CD4-positive, alpha-beta T cell treated with Interleukin-17A for 1 hour (primary cell): ENCODE measurements at regions not wholly inside any gene's neighbourhood (a gene's known extent, or its start where the extent isn't known, plus 50 kb on each side); places are given as distances from the start of the nearest gene placed in this dataset.

Source experiments
- DNase-seq: peaks from one replicate; pipeline ENCODE4 v3.0.0-alpha.2; 2020

DNA sequence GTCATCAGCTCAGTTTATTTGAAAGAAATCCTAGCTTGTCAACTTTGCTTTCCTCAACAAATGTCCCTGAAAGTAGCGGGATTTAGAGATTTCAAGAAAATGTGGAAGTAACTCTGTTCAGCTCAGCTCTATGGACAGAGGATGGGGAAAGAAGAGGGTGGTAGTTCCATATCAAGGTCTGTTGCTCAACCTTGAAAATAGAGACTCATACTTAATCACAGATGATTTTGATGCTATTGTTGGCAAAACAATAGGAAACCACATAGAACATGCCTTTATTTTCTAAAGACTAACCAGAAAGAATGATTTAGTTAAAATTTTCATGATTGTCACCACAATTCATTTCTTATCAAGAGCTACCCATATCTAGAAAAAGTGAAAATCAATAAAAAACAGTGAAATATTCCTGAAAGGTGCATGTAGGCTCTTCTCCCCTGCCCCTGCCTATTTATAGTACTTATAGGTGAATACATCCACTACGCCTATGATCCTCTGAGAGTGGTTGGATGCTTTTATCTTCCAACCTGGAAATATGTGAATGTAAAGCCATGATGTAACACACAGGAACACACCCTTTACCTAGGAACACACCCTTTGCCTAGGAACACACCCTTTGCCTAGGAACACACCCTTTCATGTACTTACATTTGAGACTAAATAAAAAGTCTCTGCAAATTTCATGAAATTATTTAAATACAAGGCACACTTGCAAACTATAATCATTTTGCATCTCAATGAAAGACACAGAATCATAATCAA, 65.8 kb downstream of the ETAA1 start:
- DNase-seq: no peak

DNA sequence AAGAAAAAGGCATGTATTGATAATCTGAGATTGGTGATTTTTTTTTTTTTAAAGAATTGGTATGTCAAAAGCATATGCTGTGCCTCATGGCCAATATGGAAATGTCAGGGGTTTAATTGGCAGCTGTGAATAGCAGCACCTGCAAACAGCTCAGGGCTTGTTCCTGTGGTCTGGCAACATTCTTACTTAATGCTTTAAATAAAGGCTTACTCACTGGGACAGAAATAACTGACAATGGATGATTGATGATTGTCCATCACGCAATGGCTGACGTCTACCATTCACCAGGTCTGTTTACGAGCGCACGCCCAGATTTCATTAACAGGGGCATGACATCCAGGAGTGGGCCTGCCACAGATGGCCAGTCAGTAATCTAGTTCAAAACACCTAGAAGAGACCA, 66.7 kb downstream of the ETAA1 start:
- no peak for DNase-seq

DNA sequence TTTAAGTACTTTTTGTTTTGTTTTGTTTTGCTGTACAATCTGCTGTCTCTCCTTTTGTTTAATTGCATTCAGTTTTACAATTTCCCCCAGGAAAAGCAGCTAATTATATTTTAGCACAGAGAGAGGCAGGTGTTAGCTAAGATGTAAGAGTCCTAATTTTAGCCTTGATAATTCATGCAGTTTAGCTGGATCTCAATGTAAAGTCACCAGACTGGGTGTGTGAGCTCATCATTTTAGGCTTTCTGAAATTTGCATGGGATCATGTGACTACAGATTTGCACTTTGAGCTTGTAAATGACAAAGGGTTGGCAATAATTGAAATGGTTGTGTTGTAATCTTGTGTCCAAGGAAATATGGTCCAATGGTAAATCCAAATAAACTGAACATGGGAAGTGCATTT, 68.5 kb downstream of the ETAA1 start:
- DNase-seq: no peak

DNA sequence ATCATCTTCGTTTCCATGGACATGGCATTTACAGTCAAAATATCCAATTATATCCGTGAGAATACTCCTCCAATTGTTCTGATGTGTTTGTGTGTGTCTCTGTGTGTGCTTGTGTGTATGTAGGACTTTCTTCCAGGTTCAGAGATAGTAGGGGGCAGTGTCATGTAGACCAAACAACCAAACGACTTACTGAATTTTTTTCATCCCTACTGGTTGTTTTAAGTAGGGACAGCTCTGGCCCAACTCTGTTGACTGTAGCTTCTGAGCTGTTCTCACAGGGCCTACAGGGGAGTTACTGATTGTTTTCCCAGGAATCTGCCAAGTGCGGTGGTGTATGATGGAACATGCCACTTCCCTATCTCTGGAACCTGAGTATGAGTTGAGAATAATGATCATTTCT, 69.6 kb downstream of the ETAA1 start:
- no peak for DNase-seq

DNA sequence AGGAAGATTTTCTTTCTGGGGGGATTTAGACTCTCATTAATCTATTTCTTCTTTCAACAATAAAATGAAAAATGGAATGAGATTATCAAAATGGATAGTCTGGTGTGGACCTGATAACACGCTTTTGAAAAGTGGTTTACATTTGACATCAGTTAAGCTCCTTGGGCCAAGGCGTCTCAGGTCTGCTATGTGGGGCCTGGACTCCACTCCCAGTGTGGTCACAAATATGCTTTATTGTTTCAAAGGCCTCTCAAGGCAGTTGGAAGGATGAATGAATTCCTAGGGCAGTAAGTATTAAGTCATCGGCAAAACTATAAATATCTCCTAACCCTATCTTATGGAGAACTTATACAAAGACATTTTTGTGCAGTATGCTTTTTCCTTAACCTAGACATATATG, 74.5 kb downstream of the ETAA1 start:
- DNase-seq: no peak

DNA sequence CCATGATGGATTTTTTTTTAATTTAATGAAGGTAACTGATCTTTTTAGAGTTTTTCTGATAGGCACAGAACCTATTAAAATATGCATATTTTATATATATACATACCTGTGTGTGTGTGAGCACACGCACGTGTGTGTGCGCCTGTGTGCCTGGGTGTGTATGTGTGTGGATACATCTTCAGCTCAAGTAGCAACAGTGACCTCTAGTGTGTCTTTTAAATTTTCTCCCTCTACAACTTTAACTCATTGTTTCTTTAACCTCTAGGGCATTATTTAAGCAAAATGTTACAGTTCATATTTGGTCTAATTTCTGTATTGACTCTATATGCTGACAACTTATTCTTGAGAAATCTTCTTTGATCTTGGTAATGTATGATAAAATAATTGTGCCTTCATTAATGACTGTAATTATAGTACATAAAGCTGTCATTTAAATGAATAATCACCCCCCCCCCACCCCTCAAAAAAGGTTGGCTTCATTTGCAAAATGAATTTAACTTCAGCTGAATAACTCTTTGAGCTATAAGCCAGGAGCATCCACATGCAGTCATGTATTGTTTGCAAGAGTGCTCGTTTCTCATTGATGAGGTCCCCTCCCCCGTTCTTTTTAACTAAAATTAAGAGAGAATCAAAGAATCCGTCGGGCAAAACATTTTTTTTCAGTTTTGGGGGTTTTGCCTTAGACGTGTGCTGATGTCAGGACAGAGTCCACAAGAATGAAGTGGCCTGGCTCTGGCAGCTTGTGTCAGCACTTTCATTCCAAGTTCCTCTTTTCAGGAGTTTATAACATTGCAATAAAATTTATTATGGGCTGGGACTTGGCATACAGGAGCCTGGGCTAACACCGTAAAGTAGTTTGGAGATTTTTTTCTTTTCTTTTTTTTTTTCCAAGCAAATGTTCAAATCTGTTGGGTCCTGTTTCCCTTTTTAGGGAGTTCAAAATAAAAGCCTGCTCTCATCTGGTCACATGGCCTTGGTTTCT, 80.0 kb downstream of the ETAA1 start:
- no peak for DNase-seq

DNA sequence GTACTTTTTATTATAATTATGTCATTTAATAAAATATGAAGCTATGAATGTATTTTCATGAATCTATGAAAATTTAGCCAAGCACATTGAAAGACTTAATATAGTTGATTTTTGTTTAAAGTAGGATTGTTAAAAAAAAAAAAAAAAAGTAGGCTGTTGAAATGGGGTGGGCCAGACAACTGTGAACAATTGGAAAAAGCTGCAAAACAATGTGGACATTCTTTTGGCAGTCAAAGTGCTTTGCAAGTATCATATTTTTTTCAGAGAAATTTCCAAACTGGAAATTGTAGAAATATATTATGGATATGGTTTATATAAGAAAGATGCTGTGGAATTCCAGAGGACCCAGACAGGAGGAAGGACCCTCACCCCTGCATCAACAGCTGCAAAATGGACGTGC, 82.1 kb downstream of the ETAA1 start:
- DNase-seq: no peak

DNA sequence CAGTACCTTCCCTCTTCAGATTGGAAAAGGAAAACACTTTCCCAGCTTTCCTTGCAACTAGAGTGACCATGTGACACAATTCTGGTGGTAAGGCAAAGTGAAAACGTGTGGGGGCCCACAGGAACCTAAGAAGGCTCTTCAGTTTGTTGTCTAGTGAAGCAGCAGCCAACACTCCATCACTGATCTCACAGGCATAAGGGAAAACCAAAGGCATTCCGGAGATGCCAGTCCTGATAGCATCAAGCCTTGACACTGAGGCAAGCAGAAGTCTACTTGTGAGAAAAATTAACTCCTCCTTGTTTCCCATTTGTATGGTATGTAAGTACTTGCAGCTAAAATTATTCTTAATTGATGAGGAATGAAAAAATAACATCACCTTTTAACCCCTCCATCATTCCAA, 88.3 kb downstream of the ETAA1 start:
- no peak for DNase-seq

DNA sequence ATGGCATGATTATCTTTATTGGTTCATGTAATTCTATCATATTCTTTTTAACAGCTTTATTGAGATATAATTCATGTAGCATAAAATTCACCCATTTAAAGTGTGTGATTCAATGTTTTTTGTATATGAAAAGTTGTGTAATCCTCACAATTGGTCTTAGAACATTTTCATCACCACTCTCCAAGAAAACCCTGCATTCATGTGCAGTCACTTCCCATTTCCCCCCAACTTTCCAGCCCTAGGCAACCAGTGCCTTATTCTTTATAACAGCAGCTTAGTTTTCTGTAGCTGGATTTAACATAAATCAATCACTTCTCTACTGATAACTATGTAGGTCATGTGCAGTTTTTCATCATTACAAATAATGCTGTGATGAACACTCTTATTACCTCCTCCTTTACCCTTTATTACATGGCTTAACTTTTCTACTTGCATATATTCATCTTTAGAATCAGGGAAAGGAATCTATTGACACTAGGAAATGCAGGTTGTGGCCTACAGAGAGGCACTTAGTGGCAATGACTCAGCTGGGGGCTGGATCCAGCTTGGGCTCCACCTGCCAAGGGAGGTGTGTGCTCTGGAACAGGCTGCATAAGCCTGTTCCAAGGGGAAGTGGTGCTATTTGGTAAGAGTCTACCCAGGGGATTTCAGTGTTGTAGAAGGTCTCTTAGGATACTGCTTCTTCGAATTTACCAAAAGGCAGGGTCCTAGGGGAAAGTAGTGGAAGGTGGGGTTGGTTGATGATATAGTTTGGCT, 89.1 kb downstream of the ETAA1 start:
- no peak for DNase-seq

DNA sequence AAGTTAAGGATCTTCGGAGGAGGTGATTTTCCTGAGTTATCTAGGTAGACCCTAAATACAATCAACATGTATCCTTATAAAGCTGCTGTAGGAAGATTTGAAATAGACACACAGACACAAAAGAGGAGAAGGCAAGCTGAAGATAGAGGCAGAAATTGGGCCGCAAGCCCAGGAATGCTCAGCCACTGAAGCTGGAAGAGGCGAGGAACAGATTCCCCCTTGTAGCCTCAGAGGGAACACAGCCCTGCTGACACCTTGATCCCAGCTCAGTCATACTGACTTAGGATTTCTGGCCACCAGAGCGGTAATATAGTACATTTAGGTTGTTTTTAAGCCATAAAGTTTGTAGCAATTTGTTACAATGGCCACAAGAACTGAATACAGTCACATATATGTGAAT, 90.9 kb downstream of the ETAA1 start:
- DNase-seq: no peak

DNA sequence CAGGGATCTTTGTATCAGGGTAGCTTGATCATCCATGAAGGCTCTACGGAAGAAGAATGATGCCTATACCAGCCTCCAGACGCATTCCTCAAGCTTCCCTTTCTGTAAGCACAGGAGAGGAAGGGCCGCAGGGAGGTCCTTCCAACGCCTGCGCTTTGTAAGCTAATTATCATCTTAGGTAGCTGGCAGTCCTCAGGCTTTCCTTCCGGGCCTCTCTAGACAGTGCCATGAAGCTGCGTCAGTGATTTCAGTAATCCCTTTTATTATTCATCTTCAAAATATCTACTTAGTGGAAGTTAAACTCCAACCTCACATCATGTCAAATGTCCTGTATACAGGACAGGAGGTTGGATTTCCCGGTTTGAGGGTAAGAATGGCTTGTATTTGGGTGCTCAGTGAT, 92.3 kb downstream of the ETAA1 start:
- no peak for DNase-seq

DNA sequence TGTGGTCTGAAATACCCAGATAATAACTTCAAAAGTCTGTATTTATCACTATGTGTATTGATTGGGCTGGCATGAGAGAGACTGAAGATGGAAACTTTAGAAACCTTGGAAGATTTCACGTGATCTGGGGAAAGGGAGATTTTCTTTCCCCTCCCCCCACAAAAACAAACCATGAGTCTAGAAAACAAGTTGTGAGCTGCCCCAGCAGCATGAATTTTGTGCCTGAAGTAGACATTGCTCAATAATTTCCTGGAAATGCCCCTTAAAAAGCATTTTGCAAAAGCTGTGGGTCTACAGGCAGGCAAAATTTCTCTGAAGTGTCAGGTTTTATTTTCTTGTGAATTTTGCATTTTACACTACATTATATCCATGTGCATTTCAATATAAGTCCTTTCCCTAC, 101.8 kb downstream of the ETAA1 start:
- no peak for DNase-seq

DNA sequence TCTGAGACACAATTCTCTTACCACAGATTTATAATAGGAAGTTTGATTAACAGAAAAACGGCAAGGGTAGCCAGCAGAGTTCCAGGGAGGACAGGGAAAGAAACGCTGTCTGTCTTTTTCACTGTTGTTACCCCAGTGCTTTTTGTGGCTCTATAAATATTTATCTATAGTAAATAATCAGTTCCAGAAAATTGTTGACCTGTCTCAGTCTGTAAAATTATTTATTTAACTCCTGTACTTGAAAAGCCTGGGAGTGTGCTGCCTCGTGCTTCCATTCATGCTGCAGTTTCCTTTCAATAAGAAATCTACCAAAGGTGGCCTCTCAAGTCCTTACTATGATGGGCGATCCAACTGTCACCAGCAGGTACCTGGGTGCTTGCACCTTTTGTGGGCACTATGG, 102.9 kb downstream of the ETAA1 start:
- no peak for DNase-seq

DNA sequence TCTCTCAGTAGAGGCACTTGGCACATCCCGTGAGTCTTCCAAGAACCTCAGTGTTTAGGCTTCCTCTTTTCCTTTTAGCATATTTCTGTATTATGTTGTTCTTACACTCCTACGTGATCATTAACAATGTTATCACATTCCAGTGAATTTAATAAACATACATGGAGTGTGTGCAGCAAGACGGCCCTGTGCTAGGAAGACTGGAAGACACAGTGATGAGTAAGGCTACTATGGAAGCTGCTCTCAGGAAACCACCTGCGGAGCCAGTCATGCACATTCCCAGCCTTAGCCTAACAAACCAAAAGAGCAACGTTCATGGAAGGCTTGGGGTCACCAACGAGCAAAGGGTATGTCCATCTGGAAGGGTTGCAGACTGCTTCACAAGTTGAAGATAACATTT, 103.4 kb downstream of the ETAA1 start:
- DNase-seq: no peak

DNA sequence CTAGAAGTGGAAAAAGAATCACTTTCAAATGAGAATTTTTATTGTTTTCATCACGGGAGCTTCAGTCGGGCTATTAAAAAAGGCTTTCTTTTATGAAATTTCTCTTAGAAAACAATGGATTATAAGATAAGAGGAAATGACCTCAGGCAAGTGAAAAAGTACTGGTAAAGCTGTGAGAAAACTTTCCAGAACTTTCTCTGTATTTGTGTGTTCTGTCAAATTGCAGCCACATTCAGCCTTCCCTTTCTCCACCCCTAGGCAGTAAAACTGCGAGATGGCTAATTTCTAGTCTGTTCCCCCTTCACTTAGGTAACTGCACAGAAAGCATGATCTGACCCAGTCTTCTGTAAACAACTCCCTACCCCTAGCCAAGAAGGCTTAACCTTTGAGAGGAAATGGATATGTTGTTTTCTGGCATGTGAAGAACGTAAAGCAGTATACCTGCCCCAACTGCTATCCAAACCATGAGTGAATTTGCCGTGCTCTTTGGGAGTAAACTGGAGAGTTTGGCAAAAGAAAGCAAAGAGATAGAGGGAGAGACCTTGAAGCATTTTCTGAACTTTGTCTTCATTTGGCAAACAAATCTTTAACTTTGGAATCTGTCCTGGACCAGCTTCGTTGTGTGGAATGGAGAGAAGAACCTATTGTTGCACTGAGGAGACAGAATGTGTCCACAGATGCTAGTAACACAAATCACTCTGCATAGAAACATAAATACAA, 105.4 kb downstream of the ETAA1 start:
- DNase-seq: no peak

DNA sequence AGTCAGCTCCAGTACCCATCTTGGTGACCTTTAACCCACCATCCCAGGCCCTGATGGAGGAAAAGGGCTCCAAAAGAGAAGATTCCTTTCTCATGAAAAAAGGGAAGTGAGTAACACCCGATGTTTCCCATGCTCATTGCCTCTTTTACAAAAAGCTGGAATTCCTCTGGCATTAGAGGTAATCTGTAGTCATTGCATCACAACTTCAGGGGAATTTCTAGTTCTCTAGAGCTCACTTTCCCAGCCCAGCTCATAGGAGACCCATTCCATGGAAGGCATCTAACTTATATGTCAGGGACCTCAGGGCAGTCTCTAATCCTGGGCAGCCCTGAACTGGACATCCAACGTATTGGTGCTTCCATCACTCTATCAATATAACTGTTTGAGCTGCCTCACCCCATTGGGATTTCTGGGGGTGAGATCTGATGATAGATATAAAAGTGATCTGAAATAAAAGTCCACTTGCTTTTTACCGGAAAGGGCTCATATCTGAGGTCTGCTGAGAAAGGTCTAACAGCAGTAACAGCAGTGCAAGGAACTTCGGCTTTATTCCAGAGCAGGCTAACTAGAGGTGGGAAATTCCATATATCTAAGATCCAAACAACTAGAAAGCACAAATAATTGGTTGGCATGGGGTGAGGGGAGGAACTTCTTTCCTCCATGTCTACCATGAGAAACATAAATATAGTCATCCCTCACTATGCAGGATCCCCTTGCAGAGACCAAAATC, 106.1 kb downstream of the ETAA1 start:
- no peak for DNase-seq

DNA sequence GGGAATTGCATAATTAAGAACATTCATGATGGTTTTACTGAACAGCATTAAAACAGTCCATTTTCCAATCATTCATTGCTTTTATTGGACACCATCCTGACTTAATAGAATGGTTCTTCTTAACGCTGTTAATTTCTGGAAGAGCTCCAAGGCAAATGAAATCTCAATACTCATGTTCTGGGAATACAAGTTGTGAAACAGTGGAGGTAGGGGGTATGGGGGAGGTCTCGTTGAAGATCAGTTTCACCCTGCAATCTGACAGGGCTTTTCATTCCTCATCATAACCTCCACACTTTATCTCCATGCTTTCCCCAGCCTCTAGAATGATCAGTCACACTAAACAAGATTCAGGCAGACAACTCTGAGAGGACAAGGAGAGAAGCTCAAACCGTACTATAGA, 113.6 kb downstream of the ETAA1 start:
- no peak for DNase-seq

DNA sequence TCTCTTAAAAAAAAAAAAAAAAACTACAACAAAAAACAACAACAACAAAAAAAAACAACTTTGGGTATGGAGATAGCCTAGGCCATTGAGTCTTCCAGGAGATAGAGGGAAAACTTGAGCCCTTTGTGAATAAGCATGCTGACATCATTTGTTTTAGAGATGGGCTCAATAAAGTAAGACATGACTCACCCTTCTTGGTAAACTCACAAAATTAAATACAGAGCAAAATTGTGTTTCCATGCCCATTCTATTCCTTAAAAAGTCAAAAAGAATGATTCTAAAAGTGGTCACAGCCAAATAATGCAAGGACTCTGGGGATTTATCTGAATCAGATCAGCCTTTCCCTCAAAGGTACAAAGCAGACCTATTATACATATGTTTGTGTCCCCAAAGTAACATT, 117.4 kb downstream of the ETAA1 start:
- no peak for DNase-seq

DNA sequence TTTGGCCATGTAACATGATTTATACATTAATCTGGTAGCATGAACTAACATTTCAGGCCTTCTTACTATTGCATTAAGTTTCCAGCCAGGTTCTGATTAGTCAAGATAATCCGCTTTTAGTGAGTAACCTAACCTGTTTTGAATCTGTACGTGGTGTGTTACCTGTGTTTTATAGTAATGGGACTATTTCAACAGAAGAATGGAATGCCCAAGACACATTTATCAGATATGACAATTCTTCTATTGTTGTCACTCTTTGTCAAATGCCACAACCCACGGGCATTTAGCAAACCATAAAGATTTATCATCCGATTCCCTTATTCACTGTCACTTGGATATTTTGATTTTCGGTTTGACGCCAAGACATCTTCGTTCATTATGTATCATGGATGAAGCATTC, 117.9 kb downstream of the ETAA1 start:
- no peak for DNase-seq

DNA sequence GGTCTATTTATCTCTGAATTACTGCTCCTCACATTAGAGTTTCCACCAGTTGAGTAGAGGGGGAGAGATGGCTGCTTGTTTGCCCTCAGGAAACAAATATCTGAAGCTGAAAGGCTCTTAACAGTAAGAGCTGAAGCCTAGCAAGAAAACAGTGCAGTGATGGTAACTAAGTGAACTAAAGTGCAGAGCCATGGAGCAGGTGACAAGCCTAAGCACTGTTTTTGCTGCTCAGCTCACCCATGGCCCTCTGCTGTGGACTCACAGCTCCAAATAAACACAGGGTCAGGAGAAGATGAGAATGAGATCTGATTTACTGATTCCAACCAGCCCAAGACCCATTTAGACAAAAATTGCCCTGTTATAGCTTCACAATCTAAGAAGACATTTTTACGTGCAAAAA, 118.4 kb downstream of the ETAA1 start:
- no peak for DNase-seq

DNA sequence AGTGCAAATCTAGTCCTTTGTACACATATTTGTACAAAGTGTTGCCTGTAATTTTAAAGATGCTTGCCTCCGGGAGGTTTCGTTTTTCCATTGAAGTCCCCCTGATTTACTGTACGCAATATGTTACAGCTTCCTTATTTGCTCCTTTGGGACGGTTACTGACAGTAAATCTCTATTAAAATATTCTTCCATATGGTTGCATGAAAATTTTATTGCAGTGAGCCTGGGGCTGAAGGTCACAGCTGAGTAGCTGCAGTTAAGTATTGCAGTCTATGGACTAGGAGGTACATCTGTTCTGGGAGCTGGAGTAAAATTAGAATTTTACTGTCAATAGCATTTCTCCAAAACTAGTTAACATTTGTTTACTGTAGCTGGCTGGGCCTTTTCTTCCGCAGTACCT, 119.2 kb downstream of the ETAA1 start:
- no peak for DNase-seq

DNA sequence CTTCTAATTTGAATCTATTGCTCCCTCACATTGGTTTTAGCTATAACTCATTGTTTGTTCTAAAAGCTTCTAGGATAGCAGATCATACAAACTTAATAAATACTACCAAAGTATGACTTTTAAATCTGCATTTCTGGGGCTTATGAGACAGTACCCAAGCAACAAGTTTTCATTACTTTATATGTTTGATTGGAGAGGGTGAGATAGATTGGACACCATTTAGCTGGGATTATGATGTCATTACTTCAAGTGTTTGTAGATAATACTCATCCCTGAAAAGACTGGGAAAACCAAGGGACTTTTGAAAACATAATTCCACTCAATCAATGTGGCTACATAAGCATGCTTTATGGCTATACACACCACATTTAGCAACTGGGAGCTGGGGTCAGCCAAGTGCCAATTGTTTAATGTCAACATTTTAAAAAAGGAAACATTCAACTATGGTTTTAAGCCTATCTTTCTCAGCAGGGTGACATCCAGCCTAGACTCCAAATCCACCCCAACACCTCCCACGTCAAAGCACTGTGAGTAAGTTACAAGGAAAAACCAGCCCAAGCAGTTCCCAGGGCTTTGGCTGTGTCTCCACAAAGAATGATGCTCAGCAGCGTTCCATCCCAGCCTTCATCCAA, 119.9 kb downstream of the ETAA1 start:
- DNase-seq: no peak
